ENCODE measurements at regions not wholly inside any gene's neighbourhood (a gene's known extent, or its start where the extent isn't known, plus 50 kb on each side); places are given as distances from the start of the nearest gene placed in this dataset.

GRCh38 chr20:59514554-59514953 lies 89.8 kb upstream of the PHACTR3 start:
- H3K4me3 ChIP-seq, result no peak overlapping the region
- H3K27me3 ChIP-seq, result no peaks in the 10 kb centered on the region
- H3K9me3 ChIP-seq, result no peaks in the 10 kb centered on the region
- TF ChIP-seq POLR2AphosphoS5 (IDR thresholded peaks at IDR 0.05; ENCODE audit: insufficient read depth in 1 of 2, low read depth in 1 of 2) (no peak), POLR2A (IDR thresholded peaks at IDR 0.05) (no peak), CTCF (IDR thresholded peaks at IDR 0.05) (no peak)
- no peaks in the 10 kb centered on the region for H3K4me1 ChIP-seq
- H3K27ac ChIP-seq, result no peak overlapping the region
- no peaks in the 10 kb centered on the region for H3K36me3 ChIP-seq
- intact Hi-C loops (cut with DNase I), result no loop called here
- no peak for DNase-seq (ENCODE audit: extremely low spot score in 2 of 2)

- no peak overlapping the region for H3K27ac ChIP-seq
- no peaks in the 10 kb centered on the region for H3K27me3 ChIP-seq
- H3K4me1 ChIP-seq, result no peaks in the 10 kb centered on the region
- H3K4me3 ChIP-seq, result no peak overlapping the region
- intact Hi-C loops (cut with DNase I), result no loop called here
- H3K36me3 ChIP-seq, result no peaks in the 10 kb centered on the region
- TF ChIP-seq POLR2AphosphoS5 (IDR thresholded peaks at IDR 0.05; ENCODE audit: insufficient read depth in 1 of 2, low read depth in 1 of 2), result no peak
- TF ChIP-seq POLR2A (IDR thresholded peaks at IDR 0.05), result no peak
- TF ChIP-seq CTCF (IDR thresholded peaks at IDR 0.05), result peak; percentile 26 to 65 (median 50)
- no peaks in the 10 kb centered on the region for H3K9me3 ChIP-seq
- no peak for DNase-seq (ENCODE audit: extremely low spot score in 2 of 2)
Measured at GRCh38 chr20:59515013-59515905, 89.1 kb upstream of the PHACTR3 start.

- TF ChIP-seq POLR2AphosphoS5 (IDR thresholded peaks at IDR 0.05; ENCODE audit: insufficient read depth in 1 of 2, low read depth in 1 of 2) (no peak), CTCF (IDR thresholded peaks at IDR 0.05) (no peak), POLR2A (IDR thresholded peaks at IDR 0.05) (no peak)
- intact Hi-C loops (cut with DNase I), result no loop called here
- DNase-seq (ENCODE audit: extremely low spot score in 2 of 2), result no peak
- Histone ChIP-seq H3K27me3 (no peaks in the 10 kb centered on the region), H3K9me3 (no peaks in the 10 kb centered on the region), H3K4me3 (no peak overlapping the region), H3K27ac (no peak overlapping the region), H3K4me1 (no peaks in the 10 kb centered on the region), H3K36me3 (no peaks in the 10 kb centered on the region)
Measured at GRCh38 chr20:59515906-59516209, 88.5 kb upstream of the PHACTR3 start.

GRCh38 chr20:59518881-59519706 lies 85.2 kb upstream of the PHACTR3 start:
- Histone ChIP-seq H3K36me3 (no peaks in the 10 kb centered on the region), H3K9me3 (no peaks in the 10 kb centered on the region), H3K4me3 (no peak overlapping the region), H3K4me1 (no peaks in the 10 kb centered on the region), H3K27ac (no peak overlapping the region), H3K27me3 (no peaks in the 10 kb centered on the region)
- intact Hi-C loops (cut with DNase I), result no loop called here
- no peak for TF ChIP-seq POLR2A (IDR thresholded peaks at IDR 0.05)
- peak; percentile 19 to 62 (median 48) for TF ChIP-seq CTCF (IDR thresholded peaks at IDR 0.05)
- DNase-seq (ENCODE audit: extremely low spot score in 2 of 2), result no peak

- intact Hi-C loops (cut with DNase I), result no loop called here
- DNase-seq (ENCODE audit: extremely low spot score in 2 of 2), result no peak
- no peaks in the 10 kb centered on the region for H3K9me3 ChIP-seq
- H3K36me3 ChIP-seq, result no peaks in the 10 kb centered on the region
- no peak for TF ChIP-seq CTCF (IDR thresholded peaks at IDR 0.05)
- TF ChIP-seq POLR2A (IDR thresholded peaks at IDR 0.05), result no peak
- no peak for TF ChIP-seq POLR2AphosphoS5 (IDR thresholded peaks at IDR 0.05; ENCODE audit: insufficient read depth in 1 of 2, low read depth in 1 of 2)
- no peaks in the 10 kb centered on the region for H3K27me3 ChIP-seq
- no peaks in the 10 kb centered on the region for H3K4me1 ChIP-seq
- no peak overlapping the region for H3K4me3 ChIP-seq
- H3K27ac ChIP-seq, result no peak overlapping the region
Measured at GRCh38 chr20:59519707-59520014, 84.7 kb upstream of the PHACTR3 start.

Measured in vagina (tissue), 2 donors.